ENCODE measurements at regions not wholly inside any gene's neighbourhood (a gene's known extent, or its start where the extent isn't known, plus 50 kb on each side); places are given as distances from the start of the nearest gene placed in this dataset.

- TF ChIP-seq POLR2A (IDR thresholded peaks at IDR 0.05), result no peak
- no peak for TF ChIP-seq CTCF (IDR thresholded peaks at IDR 0.05)
Measured at GRCh38 chr10:130652544-130652943, 516.4 kb downstream of the GLRX3 start.

All from Peyer's patch (tissue), 4 donors.